ENCODE measurements at regions not wholly inside any gene's neighbourhood (a gene's known extent, or its start where the extent isn't known, plus 50 kb on each side); places are given as distances from the start of the nearest gene placed in this dataset.

DNA sequence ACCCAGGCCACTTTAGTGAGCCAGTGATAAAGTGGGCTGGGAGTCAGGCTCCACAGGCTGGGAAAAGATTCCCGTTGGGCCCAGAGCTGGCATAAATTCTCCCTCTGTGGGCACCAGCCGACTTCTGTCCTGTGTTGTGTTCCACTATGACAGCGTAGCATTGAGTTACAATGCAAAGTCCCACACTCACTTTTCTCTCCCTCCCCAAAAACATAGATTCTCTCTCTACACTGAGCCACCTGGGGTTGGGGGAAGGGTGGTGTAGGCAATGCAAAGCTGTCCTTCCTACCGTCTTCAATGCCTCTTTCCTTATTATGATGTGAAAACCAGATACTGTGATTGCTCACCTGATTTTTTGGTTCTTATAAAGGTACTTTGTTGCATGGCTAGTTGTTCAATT is 566.2 kb downstream of the RAPGEF2 start:
- H3K4me2 ChIP-seq (ENCODE audit: low read length), result no peak overlapping the region
- H3K79me2 ChIP-seq (ENCODE audit: insufficient read depth, low read length), result no peaks in the 10 kb centered on the region
- TF ChIP-seq EGR1 (IDR thresholded peaks at IDR 0.05; ENCODE audit: low read depth) (no peak), CEBPB (IDR thresholded peaks at IDR 0.05; ENCODE audit: low read depth) (no peak), YY1 (IDR thresholded peaks at IDR 0.05; ENCODE audit: extremely low read depth, insufficient replicate concordance, low read depth, low read length) (no peak), EZH2 (IDR thresholded peaks at IDR 0.05) (no peak), RAD21 (IDR thresholded peaks at IDR 0.05; ENCODE audit: low read depth) (no peak), FOSL1 (IDR thresholded peaks at IDR 0.05; ENCODE audit: low read depth) (no peak), JUND (IDR thresholded peaks at IDR 0.05) (no peak), ZFX (IDR thresholded peaks at IDR 0.05) (no peak), SRF (IDR thresholded peaks at IDR 0.05; ENCODE audit: low read depth) (no peak)
- TF ChIP-seq, protein P1, sequence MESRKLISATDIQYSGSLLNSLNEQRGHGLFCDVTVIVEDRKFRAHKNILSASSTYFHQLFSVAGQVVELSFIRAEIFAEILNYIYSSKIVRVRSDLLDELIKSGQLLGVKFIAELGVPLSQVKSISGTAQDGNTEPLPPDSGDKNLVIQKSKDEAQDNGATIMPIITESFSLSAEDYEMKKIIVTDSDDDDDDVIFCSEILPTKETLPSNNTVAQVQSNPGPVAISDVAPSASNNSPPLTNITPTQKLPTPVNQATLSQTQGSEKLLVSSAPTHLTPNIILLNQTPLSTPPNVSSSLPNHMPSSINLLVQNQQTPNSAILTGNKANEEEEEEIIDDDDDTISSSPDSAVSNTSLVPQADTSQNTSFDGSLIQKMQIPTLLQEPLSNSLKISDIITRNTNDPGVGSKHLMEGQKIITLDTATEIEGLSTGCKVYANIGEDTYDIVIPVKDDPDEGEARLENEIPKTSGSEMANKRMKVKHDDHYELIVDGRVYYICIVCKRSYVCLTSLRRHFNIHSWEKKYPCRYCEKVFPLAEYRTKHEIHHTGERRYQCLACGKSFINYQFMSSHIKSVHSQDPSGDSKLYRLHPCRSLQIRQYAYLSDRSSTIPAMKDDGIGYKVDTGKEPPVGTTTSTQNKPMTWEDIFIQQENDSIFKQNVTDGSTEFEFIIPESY (IDR thresholded peaks at IDR 0.05; ENCODE audit: extremely low read depth, insufficient replicate concordance, low read length), result no peak
- TF ChIP-seq, protein P2, sequence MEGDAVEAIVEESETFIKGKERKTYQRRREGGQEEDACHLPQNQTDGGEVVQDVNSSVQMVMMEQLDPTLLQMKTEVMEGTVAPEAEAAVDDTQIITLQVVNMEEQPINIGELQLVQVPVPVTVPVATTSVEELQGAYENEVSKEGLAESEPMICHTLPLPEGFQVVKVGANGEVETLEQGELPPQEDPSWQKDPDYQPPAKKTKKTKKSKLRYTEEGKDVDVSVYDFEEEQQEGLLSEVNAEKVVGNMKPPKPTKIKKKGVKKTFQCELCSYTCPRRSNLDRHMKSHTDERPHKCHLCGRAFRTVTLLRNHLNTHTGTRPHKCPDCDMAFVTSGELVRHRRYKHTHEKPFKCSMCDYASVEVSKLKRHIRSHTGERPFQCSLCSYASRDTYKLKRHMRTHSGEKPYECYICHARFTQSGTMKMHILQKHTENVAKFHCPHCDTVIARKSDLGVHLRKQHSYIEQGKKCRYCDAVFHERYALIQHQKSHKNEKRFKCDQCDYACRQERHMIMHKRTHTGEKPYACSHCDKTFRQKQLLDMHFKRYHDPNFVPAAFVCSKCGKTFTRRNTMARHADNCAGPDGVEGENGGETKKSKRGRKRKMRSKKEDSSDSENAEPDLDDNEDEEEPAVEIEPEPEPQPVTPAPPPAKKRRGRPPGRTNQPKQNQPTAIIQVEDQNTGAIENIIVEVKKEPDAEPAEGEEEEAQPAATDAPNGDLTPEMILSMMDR (IDR thresholded peaks at IDR 0.05 in 2 of 3, conservative IDR thresholded peaks at IDR 0.05 in 1 of 3; ENCODE audit: borderline replicate concordance in 1 of 3, insufficient read depth in 1 of 3, low read depth in 2 of 3, low read length in 2 of 3), result no peak
- TF ChIP-seq, protein P3, sequence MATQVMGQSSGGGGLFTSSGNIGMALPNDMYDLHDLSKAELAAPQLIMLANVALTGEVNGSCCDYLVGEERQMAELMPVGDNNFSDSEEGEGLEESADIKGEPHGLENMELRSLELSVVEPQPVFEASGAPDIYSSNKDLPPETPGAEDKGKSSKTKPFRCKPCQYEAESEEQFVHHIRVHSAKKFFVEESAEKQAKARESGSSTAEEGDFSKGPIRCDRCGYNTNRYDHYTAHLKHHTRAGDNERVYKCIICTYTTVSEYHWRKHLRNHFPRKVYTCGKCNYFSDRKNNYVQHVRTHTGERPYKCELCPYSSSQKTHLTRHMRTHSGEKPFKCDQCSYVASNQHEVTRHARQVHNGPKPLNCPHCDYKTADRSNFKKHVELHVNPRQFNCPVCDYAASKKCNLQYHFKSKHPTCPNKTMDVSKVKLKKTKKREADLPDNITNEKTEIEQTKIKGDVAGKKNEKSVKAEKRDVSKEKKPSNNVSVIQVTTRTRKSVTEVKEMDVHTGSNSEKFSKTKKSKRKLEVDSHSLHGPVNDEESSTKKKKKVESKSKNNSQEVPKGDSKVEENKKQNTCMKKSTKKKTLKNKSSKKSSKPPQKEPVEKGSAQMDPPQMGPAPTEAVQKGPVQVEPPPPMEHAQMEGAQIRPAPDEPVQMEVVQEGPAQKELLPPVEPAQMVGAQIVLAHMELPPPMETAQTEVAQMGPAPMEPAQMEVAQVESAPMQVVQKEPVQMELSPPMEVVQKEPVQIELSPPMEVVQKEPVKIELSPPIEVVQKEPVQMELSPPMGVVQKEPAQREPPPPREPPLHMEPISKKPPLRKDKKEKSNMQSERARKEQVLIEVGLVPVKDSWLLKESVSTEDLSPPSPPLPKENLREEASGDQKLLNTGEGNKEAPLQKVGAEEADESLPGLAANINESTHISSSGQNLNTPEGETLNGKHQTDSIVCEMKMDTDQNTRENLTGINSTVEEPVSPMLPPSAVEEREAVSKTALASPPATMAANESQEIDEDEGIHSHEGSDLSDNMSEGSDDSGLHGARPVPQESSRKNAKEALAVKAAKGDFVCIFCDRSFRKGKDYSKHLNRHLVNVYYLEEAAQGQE (IDR thresholded peaks at IDR 0.05; ENCODE audit: low read depth), result no peak
- RAD21 ChIA-PET (ENCODE audit: low non-redundant PET in 1 of 2, low total read pairs in 2 of 2, uncharacterized antibody in 2 of 2, unreplicated experiment in 2 of 2), result no interaction called here
- no peak overlapping the region for H3K27ac ChIP-seq (ENCODE audit: low read depth, low read length)
- no peaks in the 10 kb centered on the region for H4K20me1 ChIP-seq (ENCODE audit: insufficient read depth)
- POLR2A ChIA-PET, result no interaction called here
- BruUV-seq (replicated peaks), result no TSS peak
- intact Hi-C loops (cut with micrococcal nuclease), result no loop called here
- no peak for DNase-seq (ENCODE audit: low read depth, low spot score)
- no peak overlapping the region for H3K4me3 ChIP-seq (replicated peaks in 1 of 2; ENCODE audit: low read depth in 1 of 2, low read length in 2 of 2)
- no peak for ATAC-seq
- no peak overlapping the region for H3K9ac ChIP-seq (ENCODE audit: low read length)
- H2AFZ ChIP-seq (ENCODE audit: low read depth, low read length, poor library complexity, severe bottlenecking), result no peak overlapping the region
- H3K36me3 ChIP-seq (ENCODE audit: control insufficient read depth in 1 of 2, insufficient read depth in 2 of 2, low read length in 2 of 2), result no peaks in the 10 kb centered on the region
- H3K4me1 ChIP-seq (ENCODE audit: control insufficient read depth in 1 of 2, insufficient read depth in 2 of 2, low read length in 2 of 2), result no peaks in the 10 kb centered on the region
- no peaks in the 10 kb centered on the region for H3K9me2 ChIP-seq (ENCODE audit: insufficient read depth)
- no peaks in the 10 kb centered on the region for H3K9me3 ChIP-seq (ENCODE audit: control insufficient read depth in 1 of 2, insufficient read depth in 1 of 2, low read depth in 1 of 2, low read length in 2 of 2)
- no peaks in the 10 kb centered on the region for H3K27me3 ChIP-seq (ENCODE audit: insufficient read depth, low read length)
- CTCF ChIA-PET, result no interaction called here

All from HCT116 (cell line).